Hepatocyte (in vitro differentiated cells): ENCODE measurements at regions not wholly inside any gene's neighbourhood (a gene's known extent, or its start where the extent isn't known, plus 50 kb on each side); places are given as distances from the start of the nearest gene placed in this dataset.

Experiments used
- DNase-seq: peaks from one replicate; pipeline ENCODE4 v3.0.0-alpha.2; 2016; ENCODE audit warnings: low spot score
- H2AFZ ChIP-seq: fragments of 200-600 bp; sonication (generic); 2 replicates; pipeline ENCODE4 v1.6.0; 2016; ENCODE audit warnings: antibody characterized with exemption, mild to moderate bottlenecking
- H3K27ac ChIP-seq: fragments of 200-600 bp; sonication (generic); 2 replicates; pipeline ENCODE4 v1.5.1; 2016; ENCODE audit warnings: mild to moderate bottlenecking
- H3K27me3 ChIP-seq: fragments of 200-600 bp; sonication (generic); 2 replicates; pipeline ENCODE4 v1.6.1; 2016
- H3K36me3 ChIP-seq: fragments of 200-600 bp; sonication (generic); replicated peaks from 2 replicates; pipeline ENCODE4 v1.5.1; 2016; ENCODE audit warnings: low read depth; ENCODE audit not compliant: insufficient read depth
- H3K4me1 ChIP-seq: fragments of 200-600 bp; sonication (generic); 2 replicates; pipeline ENCODE4 v1.5.1; 2016; ENCODE audit warnings: mild to moderate bottlenecking, moderate library complexity; ENCODE audit not compliant: insufficient read depth
- H3K4me2 ChIP-seq: fragments of 200-600 bp; sonication (generic); 2 replicates; pipeline ENCODE4 v1.6.0; 2016
- H3K4me3 ChIP-seq: fragments of 200-600 bp; sonication (generic); 2 replicates; pipeline ENCODE4 v1.5.1; 2016; ENCODE audit warnings: mild to moderate bottlenecking
- H3K79me2 ChIP-seq: fragments of 200-600 bp; sonication (generic); 2 replicates; pipeline ENCODE4 v1.6.0; 2017; ENCODE audit warnings: mild to moderate bottlenecking
- H3K9me2 ChIP-seq: fragments of 200-600 bp; sonication (generic); replicated peaks from 2 replicates; pipeline ENCODE4 v1.6.0; 2017; ENCODE audit warnings: mild to moderate bottlenecking; ENCODE audit not compliant: insufficient read depth
- H3K9me3 ChIP-seq: fragments of 200-600 bp; sonication (generic); 2 replicates; pipeline ENCODE4 v1.5.1; 2016; ENCODE audit warnings: low read depth, mild to moderate bottlenecking
- H4K20me1 ChIP-seq: fragments of 200-600 bp; sonication (generic); 2 replicates; pipeline ENCODE4 v1.6.0; 2016; ENCODE audit warnings: mild to moderate bottlenecking; ENCODE audit not compliant: insufficient read depth, poor library complexity, severe bottlenecking
- CTCF ChIP-seq: fragments of 200-600 bp; sonication (generic); IDR thresholded peaks from 2 replicates; pipeline ENCODE4 v1.5.1; 2016; ENCODE audit warnings: antibody characterized with exemption, mild to moderate bottlenecking; ENCODE audit not compliant: poor library complexity
- EZH2 ChIP-seq: fragments of 200-600 bp; sonication (generic); IDR thresholded peaks from 2 replicates; pipeline ENCODE4 v1.6.1; 2016; ENCODE audit warnings: antibody characterized with exemption, mild to moderate bottlenecking, borderline replicate concordance
- EZH2phosphoT487 ChIP-seq: fragments of 200-600 bp; sonication (generic); IDR thresholded peaks from one replicate; pipeline ENCODE4 v1.6.1; 2018; ENCODE audit warnings: antibody characterized with exemption, mild to moderate bottlenecking, low read depth, moderate library complexity; ENCODE audit not compliant: unreplicated experiment, severe bottlenecking
- WGBS: methylation state at CpG from one replicate; pipeline ENCODE4 v1.1.6; 2016; ENCODE audit warnings: low lambda C conversion rate; ENCODE audit errors: missing lambda C conversion rate; 5-methylcytosine and 5-hydroxymethylcytosine counted together

GRCh38 chr2:239876271-239876947, 148.7 kb downstream of the NDUFA10 start:
- no peak overlapping the region for H2AFZ ChIP-seq
- no peaks in the 10 kb centered on the region for H3K79me2 ChIP-seq
- H3K9me2 ChIP-seq = no peaks in the 10 kb centered on the region
- no peaks in the 10 kb centered on the region for H3K36me3 ChIP-seq
- no peak overlapping the region for H3K4me3 ChIP-seq
- no peaks in the 10 kb centered on the region for H3K9me3 ChIP-seq
- DNase-seq = no peak
- 65% methylated on average over 18 of the region's 18 CpGs for WGBS
- H3K4me2 ChIP-seq = no peak overlapping the region
- H3K4me1 ChIP-seq = no peaks in the 10 kb centered on the region
- TF ChIP-seq EZH2phosphoT487 (no peak), EZH2 (no peak), CTCF (no peak)
- no peak overlapping the region for H3K27ac ChIP-seq
- no peaks in the 10 kb centered on the region for H4K20me1 ChIP-seq
- no peaks in the 10 kb centered on the region for H3K27me3 ChIP-seq

GRCh38 chr2:239874636-239875356, 150.3 kb downstream of the NDUFA10 start:
- Histone ChIP-seq H4K20me1 (no peaks in the 10 kb centered on the region), H3K9me2 (no peaks in the 10 kb centered on the region), H3K4me2 (no peak overlapping the region), H3K9me3 (no peaks in the 10 kb centered on the region), H3K27me3 (no peaks in the 10 kb centered on the region), H3K4me3 (no peak overlapping the region), H3K27ac (no peak overlapping the region), H3K36me3 (no peaks in the 10 kb centered on the region), H3K79me2 (no peaks in the 10 kb centered on the region), H2AFZ (no peak overlapping the region), H3K4me1 (no peaks in the 10 kb centered on the region)
- WGBS = 84% methylated on average over 12 of the region's 12 CpGs
- TF ChIP-seq EZH2phosphoT487 = no peak
- TF ChIP-seq CTCF = no peak
- TF ChIP-seq EZH2 = no peak
- no peak for DNase-seq

GRCh38 chr2:239873656-239874635, 151.2 kb downstream of the NDUFA10 start:
- no peak for DNase-seq
- H3K4me1 ChIP-seq = no peaks in the 10 kb centered on the region
- H3K9me2 ChIP-seq = no peaks in the 10 kb centered on the region
- WGBS = 84% methylated on average over 28 of the region's 28 CpGs
- no peaks in the 10 kb centered on the region for H3K9me3 ChIP-seq
- no peak overlapping the region for H3K4me3 ChIP-seq
- no peaks in the 10 kb centered on the region for H3K36me3 ChIP-seq
- no peaks in the 10 kb centered on the region for H3K79me2 ChIP-seq
- no peak overlapping the region for H3K4me2 ChIP-seq
- no peaks in the 10 kb centered on the region for H4K20me1 ChIP-seq
- TF ChIP-seq CTCF = no peak
- no peak for TF ChIP-seq EZH2phosphoT487
- H3K27ac ChIP-seq = no peak overlapping the region
- H2AFZ ChIP-seq = no peak overlapping the region
- no peaks in the 10 kb centered on the region for H3K27me3 ChIP-seq
